Liver (tissue), 8 donors: ENCODE measurements at regions not wholly inside any gene's neighbourhood (a gene's known extent, or its start where the extent isn't known, plus 50 kb on each side); places are given as distances from the start of the nearest gene placed in this dataset.

Experiments
- DNase-seq: peaks from one replicate; pipeline ENCODE4 v3.0.0-alpha.2; 2017; ENCODE audit warnings: low spot score
- H3K27ac ChIP-seq, 2 donors: one replicate each; pipeline ENCODE4 v1.7.0; 2013; ENCODE audit warnings: inconsistent platforms in 2 of 2, low read length in 2 of 2, control low read depth in 1 of 2, low read depth in 1 of 2, mild to moderate bottlenecking in 1 of 2
- H3K27me3 ChIP-seq, 4 donors: one replicate each; pipeline versions ENCODE4 v1.6.1 to v1.7.0; 2013; ENCODE audit warnings: low read length in 3 of 4, inconsistent platforms in 1 of 4, mild to moderate bottlenecking in 1 of 4, moderate library complexity in 1 of 4; ENCODE audit not compliant: control insufficient read depth in 4 of 4, insufficient read depth in 4 of 4
- H3K36me3 ChIP-seq, 4 donors: one replicate each; pipeline versions ENCODE4 v1.6.1 to v1.7.0; 2013; ENCODE audit warnings: low read length in 3 of 4, mild to moderate bottlenecking in 3 of 4, low read depth in 1 of 4, moderate library complexity in 1 of 4; ENCODE audit not compliant: control insufficient read depth in 4 of 4, insufficient read depth in 3 of 4
- H3K4me1 ChIP-seq, 4 donors: one replicate each; pipeline versions ENCODE4 v1.6.1 to v1.7.0; 2013; ENCODE audit warnings: low read length in 3 of 4, mild to moderate bottlenecking in 3 of 4, moderate library complexity in 1 of 4; ENCODE audit not compliant: control insufficient read depth in 4 of 4, insufficient read depth in 4 of 4
- H3K4me3 ChIP-seq, 3 donors: one replicate each; pipeline versions ENCODE4 v1.6.1 to v1.7.0; 2013; ENCODE audit warnings: low read length in 3 of 3, control low read depth in 1 of 3, low read depth in 1 of 3, mild to moderate bottlenecking in 1 of 3
- H3K9ac ChIP-seq, 2 donors: one replicate each; pipeline ENCODE4 v1.7.0; 2013; ENCODE audit warnings: low read length in 2 of 2, mild to moderate bottlenecking in 2 of 2, moderate library complexity in 2 of 2, control low read depth in 1 of 2, low read depth in 1 of 2
- H3K9me3 ChIP-seq, 4 donors: one replicate each; pipeline versions ENCODE4 v1.6.1 to v1.7.0; 2013; ENCODE audit warnings: low read length in 3 of 4; ENCODE audit not compliant: control insufficient read depth in 4 of 4
- EGR1 ChIP-seq, 2 donors: IDR thresholded peaks; 2 replicates each; pipeline ENCODE4 v1.6.1; 2016 to 2018; ENCODE audit warnings: antibody characterized with exemption in 2 of 2, low read depth in 2 of 2
- FOXA1 ChIP-seq: IDR thresholded peaks from 2 replicates; pipeline ENCODE4 v1.6.1; 2016; ENCODE audit warnings: antibody characterized with exemption
- FOXA2 ChIP-seq: IDR thresholded peaks from 2 replicates; pipeline ENCODE4 v1.6.1; 2016; ENCODE audit warnings: antibody characterized with exemption
- GABPA ChIP-seq, 2 donors: IDR thresholded peaks in 1 of 2; conservative IDR thresholded peaks in 1 of 2; 2 replicates each; pipeline ENCODE4 v1.6.1; 2016; ENCODE audit warnings: antibody characterized with exemption in 2 of 2, mild to moderate bottlenecking in 1 of 2, moderate library complexity in 1 of 2
- HNF4A ChIP-seq, 2 donors: conservative IDR thresholded peaks; 2 replicates each; pipeline ENCODE4 v1.6.1; 2016; ENCODE audit warnings: antibody characterized with exemption in 2 of 2, mild to moderate bottlenecking in 2 of 2
- NR2F2 ChIP-seq: IDR thresholded peaks from 2 replicates; pipeline ENCODE4 v1.6.1; 2016; ENCODE audit warnings: antibody characterized with exemption
- RAD21 ChIP-seq, 2 donors: IDR thresholded peaks; 2 replicates each; pipeline ENCODE4 v1.6.1; 2016; ENCODE audit warnings: antibody characterized with exemption in 2 of 2, mild to moderate bottlenecking in 2 of 2
- RXRA ChIP-seq, 2 donors: IDR thresholded peaks; 2 replicates each; pipeline ENCODE4 v1.6.1; 2017 to 2018; ENCODE audit warnings: antibody characterized with exemption in 2 of 2, mild to moderate bottlenecking in 1 of 2
- SP1 ChIP-seq: IDR thresholded peaks from 2 replicates; pipeline ENCODE4 v1.6.1; 2018; ENCODE audit warnings: antibody characterized with exemption, mild to moderate bottlenecking
- TAF1 ChIP-seq: conservative IDR thresholded peaks from 2 replicates; pipeline ENCODE4 v1.6.1; 2016; ENCODE audit warnings: antibody characterized with exemption, mild to moderate bottlenecking
- YY1 ChIP-seq: IDR thresholded peaks from 2 replicates; pipeline ENCODE4 v1.6.1; 2016; ENCODE audit warnings: antibody characterized with exemption, mild to moderate bottlenecking
- WGBS: extraction: QIAGEN DNeasy Blood & Tissue Kit; methylation state at CpG from one replicate; pipeline ENCODE4 v1.1.7; 2013; 5-methylcytosine and 5-hydroxymethylcytosine counted together
- TF ChIP-seq, protein P1 (sequence below): IDR thresholded peaks from 2 replicates; pipeline ENCODE4 v1.6.1; 2016; ENCODE audit warnings: antibody characterized with exemption
- TF ChIP-seq, protein P2 (sequence below): IDR thresholded peaks from 2 replicates; pipeline ENCODE4 v1.6.1; 2016; ENCODE audit warnings: antibody characterized with exemption
- TF ChIP-seq, protein P3 (sequence below): IDR thresholded peaks from 2 replicates; pipeline ENCODE4 v1.6.1; 2016; ENCODE audit warnings: antibody characterized with exemption, mild to moderate bottlenecking
- TF ChIP-seq, protein P4 (sequence below): fragments of 150-350 bp; IDR thresholded peaks from 2 replicates; pipeline ENCODE4 v1.5.1; 2017; ENCODE audit warnings: improper control_type of control experiment, low read depth, low read length; ENCODE audit not compliant: missing input control
- donor health status: healthy.
- donor health status: healthy.
- donor health status: healthy.
- donor health status: healthy.
- donor health status: healthy.

DNA sequence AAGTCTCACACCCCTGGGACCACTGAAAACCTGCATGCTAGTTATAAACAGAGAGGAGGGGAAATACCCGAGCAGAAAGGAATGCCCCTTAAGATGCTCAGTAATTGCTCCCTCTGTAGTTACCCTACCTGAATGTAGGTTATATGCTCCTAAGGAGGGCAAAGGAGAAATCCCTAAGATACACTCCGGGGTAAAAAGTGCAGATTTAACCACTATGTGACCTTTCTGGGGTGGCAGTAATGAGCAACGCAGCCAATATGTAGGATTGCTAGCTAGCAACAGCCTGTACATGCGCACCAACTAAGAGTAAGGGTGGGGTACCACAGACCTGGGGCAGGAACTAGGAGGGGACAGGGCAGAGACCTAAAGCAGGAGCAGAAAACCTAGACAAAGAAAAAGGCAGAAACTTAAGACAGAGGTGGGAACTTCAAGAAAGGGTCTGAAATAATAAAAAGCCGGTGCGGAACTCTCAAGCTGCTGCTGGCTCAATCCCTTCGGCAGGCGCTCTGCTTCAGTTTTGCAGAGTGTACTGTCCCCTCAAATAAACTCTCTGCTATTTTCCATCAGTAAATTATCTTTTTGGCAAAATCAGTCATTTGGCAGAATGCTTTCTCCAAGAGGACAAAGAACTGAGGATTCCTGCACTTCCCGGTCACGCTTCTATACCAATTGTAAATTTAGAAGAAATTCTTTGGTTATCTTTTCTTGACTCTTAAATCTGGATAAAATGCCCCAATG lies 823.8 kb downstream of the CDH11 start:
- Histone ChIP-seq H3K9ac (no peak overlapping the region), H3K4me3 (no peak overlapping the region), H3K27ac (no peak overlapping the region), H3K27me3 (no peaks in the 10 kb centered on the region), H3K36me3 (no peaks in the 10 kb centered on the region), H3K4me1 (no peaks in the 10 kb centered on the region), H3K9me3 (no peaks in the 10 kb centered on the region)
- WGBS = 80% methylated on average over 10 of the region's 10 CpGs
- no peak for DNase-seq
- TF ChIP-seq YY1 = no peak
- no peak for TF ChIP-seq NR2F2
- TF ChIP-seq, protein P1, sequence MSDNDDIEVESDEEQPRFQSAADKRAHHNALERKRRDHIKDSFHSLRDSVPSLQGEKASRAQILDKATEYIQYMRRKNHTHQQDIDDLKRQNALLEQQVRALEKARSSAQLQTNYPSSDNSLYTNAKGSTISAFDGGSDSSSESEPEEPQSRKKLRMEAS = no peak
- TF ChIP-seq GABPA (IDR thresholded peaks at IDR 0.05 in 1 of 2, conservative IDR thresholded peaks at IDR 0.05 in 1 of 2) = no peak
- TF ChIP-seq TAF1 = no peak
- no peak for TF ChIP-seq HNF4A (conservative IDR thresholded peaks at IDR 0.05)
- TF ChIP-seq, protein P2, sequence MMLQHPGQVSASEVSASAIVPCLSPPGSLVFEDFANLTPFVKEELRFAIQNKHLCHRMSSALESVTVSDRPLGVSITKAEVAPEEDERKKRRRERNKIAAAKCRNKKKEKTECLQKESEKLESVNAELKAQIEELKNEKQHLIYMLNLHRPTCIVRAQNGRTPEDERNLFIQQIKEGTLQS = no peak
- TF ChIP-seq SP1 = no peak
- no peak for TF ChIP-seq FOXA1
- TF ChIP-seq RXRA (IDR thresholded peaks at IDR 0.05) = no peak
- TF ChIP-seq EGR1 (IDR thresholded peaks at IDR 0.05; ENCODE audit: low read depth in 2 of 2) = no peak
- no peak for TF ChIP-seq RAD21 (IDR thresholded peaks at IDR 0.05)
- TF ChIP-seq, protein P3, sequence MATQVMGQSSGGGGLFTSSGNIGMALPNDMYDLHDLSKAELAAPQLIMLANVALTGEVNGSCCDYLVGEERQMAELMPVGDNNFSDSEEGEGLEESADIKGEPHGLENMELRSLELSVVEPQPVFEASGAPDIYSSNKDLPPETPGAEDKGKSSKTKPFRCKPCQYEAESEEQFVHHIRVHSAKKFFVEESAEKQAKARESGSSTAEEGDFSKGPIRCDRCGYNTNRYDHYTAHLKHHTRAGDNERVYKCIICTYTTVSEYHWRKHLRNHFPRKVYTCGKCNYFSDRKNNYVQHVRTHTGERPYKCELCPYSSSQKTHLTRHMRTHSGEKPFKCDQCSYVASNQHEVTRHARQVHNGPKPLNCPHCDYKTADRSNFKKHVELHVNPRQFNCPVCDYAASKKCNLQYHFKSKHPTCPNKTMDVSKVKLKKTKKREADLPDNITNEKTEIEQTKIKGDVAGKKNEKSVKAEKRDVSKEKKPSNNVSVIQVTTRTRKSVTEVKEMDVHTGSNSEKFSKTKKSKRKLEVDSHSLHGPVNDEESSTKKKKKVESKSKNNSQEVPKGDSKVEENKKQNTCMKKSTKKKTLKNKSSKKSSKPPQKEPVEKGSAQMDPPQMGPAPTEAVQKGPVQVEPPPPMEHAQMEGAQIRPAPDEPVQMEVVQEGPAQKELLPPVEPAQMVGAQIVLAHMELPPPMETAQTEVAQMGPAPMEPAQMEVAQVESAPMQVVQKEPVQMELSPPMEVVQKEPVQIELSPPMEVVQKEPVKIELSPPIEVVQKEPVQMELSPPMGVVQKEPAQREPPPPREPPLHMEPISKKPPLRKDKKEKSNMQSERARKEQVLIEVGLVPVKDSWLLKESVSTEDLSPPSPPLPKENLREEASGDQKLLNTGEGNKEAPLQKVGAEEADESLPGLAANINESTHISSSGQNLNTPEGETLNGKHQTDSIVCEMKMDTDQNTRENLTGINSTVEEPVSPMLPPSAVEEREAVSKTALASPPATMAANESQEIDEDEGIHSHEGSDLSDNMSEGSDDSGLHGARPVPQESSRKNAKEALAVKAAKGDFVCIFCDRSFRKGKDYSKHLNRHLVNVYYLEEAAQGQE = no peak

DNA sequence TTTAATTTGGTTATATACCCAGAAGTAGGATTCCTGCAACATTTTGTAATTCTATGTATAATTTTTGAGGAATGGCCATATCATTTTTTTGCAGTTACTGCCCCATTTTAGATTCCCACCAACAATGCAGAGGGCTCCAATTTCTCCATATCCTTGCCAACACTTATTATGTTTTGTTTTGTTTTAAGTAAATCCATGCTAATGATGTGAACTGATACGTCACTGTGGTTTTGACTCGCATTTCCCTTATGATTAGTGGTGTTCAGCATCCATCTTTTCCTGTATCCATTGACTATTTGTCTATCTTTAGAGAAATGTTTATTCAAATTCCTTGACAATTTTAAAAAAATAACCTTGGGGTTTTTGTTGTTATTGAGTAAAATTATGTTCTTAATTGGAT lies 826.4 kb downstream of the CDH11 start:
- TF ChIP-seq, protein P1 = no peak
- TF ChIP-seq RXRA (IDR thresholded peaks at IDR 0.05) = no peak
- TF ChIP-seq FOXA2 = no peak
- TF ChIP-seq RAD21 (IDR thresholded peaks at IDR 0.05) = no peak
- TF ChIP-seq, protein P4, sequence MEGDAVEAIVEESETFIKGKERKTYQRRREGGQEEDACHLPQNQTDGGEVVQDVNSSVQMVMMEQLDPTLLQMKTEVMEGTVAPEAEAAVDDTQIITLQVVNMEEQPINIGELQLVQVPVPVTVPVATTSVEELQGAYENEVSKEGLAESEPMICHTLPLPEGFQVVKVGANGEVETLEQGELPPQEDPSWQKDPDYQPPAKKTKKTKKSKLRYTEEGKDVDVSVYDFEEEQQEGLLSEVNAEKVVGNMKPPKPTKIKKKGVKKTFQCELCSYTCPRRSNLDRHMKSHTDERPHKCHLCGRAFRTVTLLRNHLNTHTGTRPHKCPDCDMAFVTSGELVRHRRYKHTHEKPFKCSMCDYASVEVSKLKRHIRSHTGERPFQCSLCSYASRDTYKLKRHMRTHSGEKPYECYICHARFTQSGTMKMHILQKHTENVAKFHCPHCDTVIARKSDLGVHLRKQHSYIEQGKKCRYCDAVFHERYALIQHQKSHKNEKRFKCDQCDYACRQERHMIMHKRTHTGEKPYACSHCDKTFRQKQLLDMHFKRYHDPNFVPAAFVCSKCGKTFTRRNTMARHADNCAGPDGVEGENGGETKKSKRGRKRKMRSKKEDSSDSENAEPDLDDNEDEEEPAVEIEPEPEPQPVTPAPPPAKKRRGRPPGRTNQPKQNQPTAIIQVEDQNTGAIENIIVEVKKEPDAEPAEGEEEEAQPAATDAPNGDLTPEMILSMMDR = no peak
- no peak for TF ChIP-seq EGR1 (IDR thresholded peaks at IDR 0.05; ENCODE audit: low read depth in 2 of 2)
- no peak for TF ChIP-seq SP1
- TF ChIP-seq, protein P3 = no peak
- TF ChIP-seq HNF4A (conservative IDR thresholded peaks at IDR 0.05) = no peak
- TF ChIP-seq FOXA1 = no peak
- Histone ChIP-seq H3K9me3 (no peaks in the 10 kb centered on the region), H3K27me3 (no peaks in the 10 kb centered on the region), H3K27ac (no peak overlapping the region), H3K4me3 (no peak overlapping the region), H3K9ac (no peak overlapping the region), H3K4me1 (no peaks in the 10 kb centered on the region), H3K36me3 (no peaks in the 10 kb centered on the region)
- DNase-seq = no peak
- WGBS = 89% methylated on average over 2 of the region's 2 CpGs
